Cardiac muscle cell (in vitro differentiated cells and primary cell): ENCODE measurements at regions not wholly inside any gene's neighbourhood (a gene's known extent, or its start where the extent isn't known, plus 50 kb on each side); places are given as distances from the start of the nearest gene placed in this dataset.

Experiments used
- DNase-seq, 2 donors: peaks; one replicate each; pipeline versions ENCODE4 v3.0.0 to v3.0.0-alpha.2; 2010 to 2017; ENCODE audit warnings: low read depth in 1 of 2, low spot score in 1 of 2
- H3K27ac ChIP-seq: fragments of 200-600 bp; sonication (generic); 2 replicates; pipeline ENCODE4 v1.5.1; 2016
- H3K27me3 ChIP-seq: fragments of 200-600 bp; sonication (generic); 2 replicates; pipeline ENCODE4 v1.6.0; 2016; ENCODE audit warnings: control low read depth
- H3K36me3 ChIP-seq: fragments of 200-600 bp; sonication (generic); 2 replicates; pipeline ENCODE4 v1.5.1; 2016; ENCODE audit warnings: control low read depth
- H3K4me1 ChIP-seq: fragments of 200-600 bp; sonication (generic); 2 replicates; pipeline ENCODE4 v1.8.1; 2017; ENCODE audit warnings: low read depth, mild to moderate bottlenecking, mixed run types
- H3K4me3 ChIP-seq: fragments of 200-600 bp; sonication (generic); 2 replicates; pipeline ENCODE4 v1.5.1; 2016; ENCODE audit warnings: mild to moderate bottlenecking
- H3K9me3 ChIP-seq: fragments of 200-600 bp; sonication (generic); 2 replicates; pipeline ENCODE4 v1.5.1; 2017; ENCODE audit warnings: low read depth, mild to moderate bottlenecking, control low read depth
- TF ChIP-seq, protein P1 (sequence below): IDR thresholded peaks from 2 replicates; pipeline ENCODE4 v1.5.1; 2012; ENCODE audit warnings: low read depth, mild to moderate bottlenecking, low read length

DNA sequence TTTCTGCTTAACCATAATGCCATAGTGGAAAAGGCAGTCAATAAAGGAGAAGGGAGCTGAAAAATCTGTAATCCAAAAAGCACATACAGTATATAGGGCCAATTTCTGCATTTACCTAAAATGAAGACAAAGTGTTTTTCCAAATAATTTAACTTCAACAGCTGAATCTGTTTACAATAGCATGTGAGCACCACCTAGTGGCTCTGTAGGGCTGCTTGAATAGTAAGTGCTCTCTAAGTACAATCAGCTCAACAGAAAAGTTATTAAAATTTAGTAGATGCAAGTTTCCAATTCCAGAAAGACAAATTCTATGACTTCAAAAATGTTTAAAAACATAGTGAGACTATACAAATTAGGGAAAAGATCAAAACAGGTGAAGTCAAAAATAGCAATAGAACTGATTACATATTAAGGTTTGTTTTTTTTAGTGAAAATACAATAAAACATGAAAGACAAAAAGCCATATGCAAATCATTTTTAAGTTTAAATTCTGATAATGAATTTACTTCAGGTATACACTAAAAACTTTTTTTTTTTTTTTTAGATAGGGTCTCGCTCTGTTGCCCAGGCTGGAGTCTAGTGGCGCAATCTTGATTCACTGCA, 220.0 kb downstream of the SETD4 start:
- TF ChIP-seq, protein P1, sequence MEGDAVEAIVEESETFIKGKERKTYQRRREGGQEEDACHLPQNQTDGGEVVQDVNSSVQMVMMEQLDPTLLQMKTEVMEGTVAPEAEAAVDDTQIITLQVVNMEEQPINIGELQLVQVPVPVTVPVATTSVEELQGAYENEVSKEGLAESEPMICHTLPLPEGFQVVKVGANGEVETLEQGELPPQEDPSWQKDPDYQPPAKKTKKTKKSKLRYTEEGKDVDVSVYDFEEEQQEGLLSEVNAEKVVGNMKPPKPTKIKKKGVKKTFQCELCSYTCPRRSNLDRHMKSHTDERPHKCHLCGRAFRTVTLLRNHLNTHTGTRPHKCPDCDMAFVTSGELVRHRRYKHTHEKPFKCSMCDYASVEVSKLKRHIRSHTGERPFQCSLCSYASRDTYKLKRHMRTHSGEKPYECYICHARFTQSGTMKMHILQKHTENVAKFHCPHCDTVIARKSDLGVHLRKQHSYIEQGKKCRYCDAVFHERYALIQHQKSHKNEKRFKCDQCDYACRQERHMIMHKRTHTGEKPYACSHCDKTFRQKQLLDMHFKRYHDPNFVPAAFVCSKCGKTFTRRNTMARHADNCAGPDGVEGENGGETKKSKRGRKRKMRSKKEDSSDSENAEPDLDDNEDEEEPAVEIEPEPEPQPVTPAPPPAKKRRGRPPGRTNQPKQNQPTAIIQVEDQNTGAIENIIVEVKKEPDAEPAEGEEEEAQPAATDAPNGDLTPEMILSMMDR = peak; percentile 86

DNA sequence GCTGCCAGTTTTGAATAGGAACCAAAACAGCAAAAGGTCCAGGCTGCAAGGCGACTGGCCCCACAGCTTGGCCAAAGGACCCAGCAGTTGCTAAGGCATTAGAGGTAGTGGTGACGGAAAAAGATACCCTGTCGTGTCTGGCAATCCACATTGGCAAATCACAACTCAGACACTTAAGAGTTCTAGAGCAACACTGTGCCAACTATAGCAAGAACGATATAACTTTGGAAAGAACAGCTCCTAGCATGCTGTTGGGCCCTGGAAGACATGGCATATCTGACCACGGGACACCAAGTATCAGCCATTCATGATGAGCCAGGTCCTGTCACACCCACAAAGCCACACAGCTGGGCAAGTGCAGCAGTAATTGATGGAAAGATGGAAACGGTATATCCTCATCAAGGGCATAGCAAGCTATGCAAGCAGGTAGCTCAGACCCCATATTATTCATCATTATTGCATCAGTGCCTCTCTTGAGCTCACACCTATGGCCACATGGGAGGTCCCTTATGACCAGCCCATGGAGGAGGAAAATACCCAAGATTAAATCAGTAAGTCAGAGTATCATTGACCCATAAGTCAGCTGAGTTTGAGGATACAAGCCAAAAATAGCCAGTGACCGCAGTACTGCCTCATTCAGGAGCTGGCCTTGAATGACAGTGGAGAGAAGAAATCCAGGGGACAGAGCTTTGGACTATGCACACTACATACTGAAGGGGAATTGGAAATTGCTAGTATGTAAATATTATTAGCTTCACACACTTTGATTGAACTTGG, 221.2 kb downstream of the SETD4 start:
- H3K9me3 ChIP-seq = no peaks in the 10 kb centered on the region
- H3K36me3 ChIP-seq = no peaks in the 10 kb centered on the region
- DNase-seq = no peak
- no peak overlapping the region for H3K4me3 ChIP-seq
- no peak overlapping the region for H3K27ac ChIP-seq
- peaks cover 31% of the 10 kb centered on the region for H3K27me3 ChIP-seq
- H3K4me1 ChIP-seq = no peaks in the 10 kb centered on the region
- TF ChIP-seq, protein P1 = no peak

More for the DNA sequence above, 220.0 kb downstream of the SETD4 start:
- peaks cover 37% of the 10 kb centered on the region for H3K27me3 ChIP-seq
- H3K9me3 ChIP-seq = no peaks in the 10 kb centered on the region
- no peak overlapping the region for H3K27ac ChIP-seq
- no peaks in the 10 kb centered on the region for H3K4me1 ChIP-seq
- no peaks in the 10 kb centered on the region for H3K36me3 ChIP-seq
- peak; percentile 73 to 93 for DNase-seq
- no peak overlapping the region for H3K4me3 ChIP-seq

- DNase-seq = peak in 1 of 2 donors; percentile 21
- Histone ChIP-seq H3K27me3 (peaks cover 28% of the 10 kb centered on the region), H3K4me1 (no peaks in the 10 kb centered on the region), H3K27ac (no peak overlapping the region), H3K4me3 (no peak overlapping the region), H3K9me3 (no peaks in the 10 kb centered on the region), H3K36me3 (no peaks in the 10 kb centered on the region)
- TF ChIP-seq, protein P1 = no peak
Measured at GRCh38 chr21:35838350-35838749, 222.0 kb downstream of the SETD4 start.

DNA sequence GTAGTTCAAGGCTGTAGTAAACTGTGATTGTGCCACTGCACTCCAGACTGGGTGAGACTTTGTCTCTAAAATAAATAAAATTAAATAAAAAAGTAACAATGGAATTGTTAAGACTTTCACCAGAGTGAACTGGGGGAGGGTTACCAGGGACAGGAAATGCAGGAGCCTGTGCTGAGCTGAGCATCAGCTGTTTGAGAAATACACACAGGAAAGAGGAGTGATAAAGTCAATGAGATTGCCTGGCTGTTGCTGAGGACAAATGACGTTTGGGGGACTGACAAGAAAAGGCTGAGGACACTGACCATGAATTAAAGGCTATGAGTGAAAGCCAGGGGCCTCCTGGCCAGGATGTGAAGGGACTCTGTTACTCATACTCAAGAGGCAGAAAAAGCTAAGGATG, 226.3 kb downstream of the SETD4 start:
- TF ChIP-seq, protein P1 = no peak
- H3K9me3 ChIP-seq = no peaks in the 10 kb centered on the region
- no peak overlapping the region for H3K27ac ChIP-seq
- no peaks in the 10 kb centered on the region for H3K36me3 ChIP-seq
- peak in 1 of 2 donors; percentile 33 for DNase-seq
- no peak overlapping the region for H3K4me3 ChIP-seq
- H3K27me3 ChIP-seq = peaks cover 20% of the 10 kb centered on the region
- H3K4me1 ChIP-seq = no peaks in the 10 kb centered on the region

GRCh38 chr21:35833388-35833787, 226.9 kb downstream of the SETD4 start:
- TF ChIP-seq, protein P1 = no peak
- Histone ChIP-seq H3K4me3 (no peak overlapping the region), H3K9me3 (no peaks in the 10 kb centered on the region), H3K4me1 (no peaks in the 10 kb centered on the region), H3K27ac (no peak overlapping the region), H3K27me3 (peaks cover 25% of the 10 kb centered on the region), H3K36me3 (no peaks in the 10 kb centered on the region)
- DNase-seq = no peak
